ENCODE measurements at regions not wholly inside any gene's neighbourhood (a gene's known extent, or its start where the extent isn't known, plus 50 kb on each side); places are given as distances from the start of the nearest gene placed in this dataset.

- TF ChIP-seq, protein P1, sequence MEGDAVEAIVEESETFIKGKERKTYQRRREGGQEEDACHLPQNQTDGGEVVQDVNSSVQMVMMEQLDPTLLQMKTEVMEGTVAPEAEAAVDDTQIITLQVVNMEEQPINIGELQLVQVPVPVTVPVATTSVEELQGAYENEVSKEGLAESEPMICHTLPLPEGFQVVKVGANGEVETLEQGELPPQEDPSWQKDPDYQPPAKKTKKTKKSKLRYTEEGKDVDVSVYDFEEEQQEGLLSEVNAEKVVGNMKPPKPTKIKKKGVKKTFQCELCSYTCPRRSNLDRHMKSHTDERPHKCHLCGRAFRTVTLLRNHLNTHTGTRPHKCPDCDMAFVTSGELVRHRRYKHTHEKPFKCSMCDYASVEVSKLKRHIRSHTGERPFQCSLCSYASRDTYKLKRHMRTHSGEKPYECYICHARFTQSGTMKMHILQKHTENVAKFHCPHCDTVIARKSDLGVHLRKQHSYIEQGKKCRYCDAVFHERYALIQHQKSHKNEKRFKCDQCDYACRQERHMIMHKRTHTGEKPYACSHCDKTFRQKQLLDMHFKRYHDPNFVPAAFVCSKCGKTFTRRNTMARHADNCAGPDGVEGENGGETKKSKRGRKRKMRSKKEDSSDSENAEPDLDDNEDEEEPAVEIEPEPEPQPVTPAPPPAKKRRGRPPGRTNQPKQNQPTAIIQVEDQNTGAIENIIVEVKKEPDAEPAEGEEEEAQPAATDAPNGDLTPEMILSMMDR (IDR thresholded peaks at IDR 0.05): no peak
- TF ChIP-seq EP300 (IDR thresholded peaks at IDR 0.05): no peak
- no peak for TF ChIP-seq POLR2A (IDR thresholded peaks at IDR 0.05)
- no peak for TF ChIP-seq POLR2AphosphoS5 (IDR thresholded peaks at IDR 0.05)
- no peaks in the 10 kb centered on the region for H3K36me3 ChIP-seq
- 47 to 68% (median 63%) methylated on average over 3 of the region's 3 CpGs for WGBS, 5 donors
- H3K9me3 ChIP-seq: no peaks in the 10 kb centered on the region
- no peak overlapping the region for H3K27ac ChIP-seq
- DNase-seq: no peak
- H3K4me3 ChIP-seq: no peak overlapping the region
- H3K27me3 ChIP-seq: no peaks in the 10 kb centered on the region
- intact Hi-C loops (cut with DNase I; ENCODE audit: low total_unique reads): no loop called here
- H3K4me1 ChIP-seq: peaks cover 0 to 17% (median 0%) of the 10 kb centered on the region in 4 donors
Measured at GRCh38 chr16:80121522-80121909, 419.3 kb upstream of the DYNLRB2 start.

- Histone ChIP-seq H3K4me1 (peaks cover 0 to 17% (median 0%) of the 10 kb centered on the region in 4 donors), H3K27ac (no peak overlapping the region), H3K27me3 (no peaks in the 10 kb centered on the region), H3K4me3 (no peak overlapping the region), H3K36me3 (no peaks in the 10 kb centered on the region), H3K9me3 (no peaks in the 10 kb centered on the region)
- WGBS, 5 donors: 45 to 70% (median 50%) methylated on average over 3 of the region's 3 CpGs
- peak; percentile 33 to 39 for DNase-seq
- intact Hi-C loops (cut with DNase I; ENCODE audit: low total_unique reads): no loop called here
- no peak for TF ChIP-seq POLR2A (IDR thresholded peaks at IDR 0.05)
- no peak for TF ChIP-seq POLR2AphosphoS5 (IDR thresholded peaks at IDR 0.05)
- TF ChIP-seq, protein P1 (IDR thresholded peaks at IDR 0.05): no peak
- TF ChIP-seq EP300 (IDR thresholded peaks at IDR 0.05): no peak
Measured at GRCh38 chr16:80120899-80121521, 419.8 kb upstream of the DYNLRB2 start.

DNA sequence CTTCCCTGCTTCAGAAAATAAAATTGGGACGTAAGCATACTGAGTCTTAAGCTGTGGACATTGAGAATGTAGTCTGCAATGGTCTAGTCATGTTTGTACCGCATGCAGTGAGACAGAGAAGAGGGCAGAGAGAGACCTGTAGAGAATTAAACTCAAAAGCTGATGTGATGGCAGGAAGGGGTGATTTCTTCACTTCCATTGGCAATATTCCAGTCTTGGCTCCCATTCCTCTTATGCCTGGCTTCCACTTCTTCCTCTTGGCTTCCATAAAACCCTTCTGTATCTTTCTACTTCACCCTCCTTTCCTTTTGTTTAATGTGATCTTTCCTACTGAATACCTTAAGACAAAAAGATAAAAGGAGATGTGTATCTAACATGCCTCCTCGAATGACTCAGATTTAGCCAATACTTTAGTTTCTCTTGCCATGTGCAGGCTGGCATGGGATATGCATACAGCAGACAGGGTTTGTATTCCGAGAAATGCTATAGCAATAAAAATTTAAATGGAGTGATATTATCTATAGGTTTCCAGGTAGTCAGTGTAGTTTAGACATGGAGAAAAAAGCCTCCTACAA lies 423.1 kb upstream of the DYNLRB2 start:
- no peak for TF ChIP-seq POLR2A (IDR thresholded peaks at IDR 0.05)
- TF ChIP-seq, protein P1 (IDR thresholded peaks at IDR 0.05): no peak
- no peak for TF ChIP-seq EP300 (IDR thresholded peaks at IDR 0.05)
- no peak for TF ChIP-seq POLR2AphosphoS5 (IDR thresholded peaks at IDR 0.05)
- no peak for DNase-seq
- Histone ChIP-seq H3K27ac (no peak overlapping the region), H3K4me3 (no peak overlapping the region), H3K9me3 (no peaks in the 10 kb centered on the region), H3K36me3 (no peaks in the 10 kb centered on the region), H3K4me1 (peaks cover 0 to 26% (median 0%) of the 10 kb centered on the region in 4 donors), H3K27me3 (no peaks in the 10 kb centered on the region)
- 72 to 84% (median 83%) methylated on average over 4 of the region's 4 CpGs for WGBS, 5 donors
- intact Hi-C loops (cut with DNase I; ENCODE audit: low total_unique reads): no loop called here

DNA sequence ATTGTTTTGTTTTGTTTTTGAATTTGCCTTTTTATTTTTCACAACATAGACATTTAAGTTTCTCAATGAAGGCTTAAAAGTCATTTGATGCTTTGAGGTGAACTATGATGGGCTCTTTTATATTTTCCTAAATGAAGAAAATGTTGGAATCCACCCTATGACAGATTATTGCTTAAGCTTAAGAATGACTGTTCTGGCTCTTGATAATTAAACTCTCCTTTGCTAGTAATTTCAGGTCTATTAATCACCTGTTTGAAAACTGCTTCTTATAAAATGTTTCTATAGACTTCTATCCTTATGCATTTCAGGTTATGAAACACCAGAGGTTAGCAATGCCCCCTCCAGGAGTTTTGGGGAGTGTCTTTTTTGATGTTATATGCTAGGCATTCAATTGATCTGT lies 424.1 kb upstream of the DYNLRB2 start:
- no peaks in the 10 kb centered on the region for H3K36me3 ChIP-seq
- H3K9me3 ChIP-seq: no peaks in the 10 kb centered on the region
- no peak for TF ChIP-seq POLR2AphosphoS5 (IDR thresholded peaks at IDR 0.05)
- TF ChIP-seq EP300 (IDR thresholded peaks at IDR 0.05): no peak
- TF ChIP-seq, protein P1 (IDR thresholded peaks at IDR 0.05): no peak
- TF ChIP-seq POLR2A (IDR thresholded peaks at IDR 0.05): no peak
- H3K4me1 ChIP-seq: peaks cover 0 to 17% (median 0%) of the 10 kb centered on the region in 4 donors
- intact Hi-C loops (cut with DNase I; ENCODE audit: low total_unique reads): no loop called here
- DNase-seq: no peak
- H3K27ac ChIP-seq: no peak overlapping the region
- H3K4me3 ChIP-seq: no peak overlapping the region
- no peaks in the 10 kb centered on the region for H3K27me3 ChIP-seq
